HepG2 (cell line): ENCODE measurements at regions not wholly inside any gene's neighbourhood (a gene's known extent, or its start where the extent isn't known, plus 50 kb on each side); places are given as distances from the start of the nearest gene placed in this dataset.

Source experiments
- ATAC-seq: fragments of 200-7000 bp; cut with Tn5 transposase; 3 replicates; pipeline ENCODE4 v1.9.1; 2020; ENCODE audit warnings: mild to moderate bottlenecking, moderate library complexity
- BruUV-seq: library from RNA; stranded (reverse); fragments of 400-500 nt; replicated peaks from 2 replicates; lab custom pipeline; 2021; lab: Mats Ljungman, UMichigan
- CTCF ChIA-PET: fragments of 300-600 bp; formaldehyde crosslinking; extraction: SDS; loops from one replicate; lab custom pipeline; 2021; ENCODE audit warnings: low total read pairs, inconsistent platforms, low intra/inter-chr PET ratio; lab: Yijun Ruan, JAX
- POLR2A ChIA-PET: fragments of 350-600 bp; sonication (Branson Sonifier 250); formaldehyde crosslinking; loops from one replicate; lab custom pipeline; 2020; ENCODE audit warnings: antibody characterized with exemption, inconsistent platforms; lab: Yijun Ruan, JAX
- DNase-seq: peaks from one replicate; pipeline ENCODE4 v3.0.0-alpha.2; 2015; ENCODE audit warnings: low spot score
- FAIRE-seq: peaks from 3 replicates; lab custom pipeline; 2011; peaks lifted over from hg19 to GRCh38; lab: Jason Lieb, UNC
- H2AFZ ChIP-seq: one replicate; pipeline ENCODE4 v1.6.1; 2011; ENCODE audit warnings: low read length, inconsistent platforms
- H3K27ac ChIP-seq: fragments of 300-600 bp; 3 replicates; pipeline ENCODE4 v1.8.0; 2011; ENCODE audit warnings: mixed run types, mild to moderate bottlenecking, mixed read lengths, low read length, inconsistent platforms; ENCODE audit not compliant: insufficient read depth; ENCODE audit errors: extremely low read length
- H3K27me3 ChIP-seq, 2 experiments: fragments of 200-600 bp in 1 of 2; 2 replicates in 1 of 2; 3 replicates in 1 of 2; pipeline versions ENCODE4 v1.6.0 to v1.8.0; 2011; ENCODE audit warnings: low read length in 2 of 2, mild to moderate bottlenecking in 2 of 2, moderate library complexity in 2 of 2, inconsistent platforms in 1 of 2; ENCODE audit not compliant: insufficient read depth in 2 of 2, control insufficient read depth in 1 of 2
- H3K36me3 ChIP-seq, 2 experiments: fragments of 200-600 bp in 1 of 2; replicated peaks in 1 of 2; 2 replicates in 1 of 2; 3 replicates in 1 of 2; pipeline versions ENCODE4 v1.5.1 to v1.8.0; 2011; ENCODE audit warnings: low read length in 2 of 2, inconsistent platforms in 1 of 2; ENCODE audit not compliant: insufficient read depth in 2 of 2, control insufficient read depth in 1 of 2
- H3K4me1 ChIP-seq: 2 replicates; pipeline ENCODE4 v1.5.1; 2012; ENCODE audit warnings: low read length, inconsistent platforms; ENCODE audit not compliant: insufficient read depth
- H3K4me2 ChIP-seq: 2 replicates; pipeline ENCODE4 v1.6.0; 2011; ENCODE audit warnings: low read depth, low read length, inconsistent platforms
- H3K4me3 ChIP-seq, 3 experiments: fragments of 200-600 bp in 1 of 3; sonication (generic), shearing (Covaris generic) in 1 of 3; replicated peaks in 1 of 3; 2 replicates each; pipeline ENCODE4 v1.5.1; 2011 to 2016; ENCODE audit warnings: low read length in 3 of 3, inconsistent platforms in 2 of 3, low read depth in 2 of 3, mild to moderate bottlenecking in 2 of 3, control low read depth in 1 of 3, mixed read lengths in 1 of 3; ENCODE audit not compliant: insufficient read depth in 1 of 3
- H3K79me2 ChIP-seq: one replicate; pipeline ENCODE4 v1.6.1; 2011; ENCODE audit warnings: low read length, inconsistent platforms; ENCODE audit not compliant: insufficient read depth
- H3K9ac ChIP-seq: 2 replicates; pipeline ENCODE4 v1.6.0; 2011; ENCODE audit warnings: mild to moderate bottlenecking, low read depth, low read length, inconsistent platforms; ENCODE audit not compliant: insufficient read depth
- H3K9me3 ChIP-seq: 2 replicates; pipeline ENCODE4 v1.5.1; 2012; ENCODE audit warnings: mild to moderate bottlenecking, low read length
- H4K20me1 ChIP-seq: 2 replicates; pipeline ENCODE4 v1.6.0; 2011; ENCODE audit warnings: inconsistent platforms, mild to moderate bottlenecking, low read length, moderate library complexity; ENCODE audit not compliant: insufficient read depth
- CREM ChIP-seq, 2 experiments: sonication (generic) in 1 of 2; formaldehyde crosslinking in 1 of 2; IDR thresholded peaks; 2 replicates each; pipeline versions ENCODE4 v1.4.0 to v1.6.1; 2016 to 2020; ENCODE audit warnings: antibody characterized with exemption in 1 of 2, mild to moderate bottlenecking in 1 of 2, missing genetic modification reagents in 1 of 2
- FOSL1 ChIP-seq: sonication (generic); formaldehyde crosslinking; IDR thresholded peaks from 2 replicates; pipeline ENCODE4 v1.9.0; 2021; ENCODE audit warnings: missing genetic modification reagents, borderline replicate concordance
- FOXO1 ChIP-seq: sonication (generic); formaldehyde crosslinking; IDR thresholded peaks from 2 replicates; pipeline ENCODE4 v1.4.0; 2020; ENCODE audit warnings: missing genetic modification reagents
- HOXA9 ChIP-seq: sonication (generic); formaldehyde crosslinking; IDR thresholded peaks from 2 replicates; pipeline ENCODE4 v1.8.1; 2022; ENCODE audit warnings: missing genetic modification reagents, mild to moderate bottlenecking, moderate library complexity, borderline replicate concordance
- MTA1 ChIP-seq: sonication (generic); formaldehyde crosslinking; IDR thresholded peaks from 2 replicates; pipeline ENCODE4 v1.4.0; 2020; ENCODE audit warnings: missing genetic modification reagents, mild to moderate bottlenecking, borderline replicate concordance
- PRPF4 ChIP-seq: fragments of 200-400 bp; formaldehyde crosslinking; IDR thresholded peaks from 2 replicates; pipeline ENCODE4 v1.6.1; 2016; ENCODE audit warnings: low read length, low read depth; ENCODE audit not compliant: poor library complexity, severe bottlenecking
- ZBTB20 ChIP-seq: sonication (generic); formaldehyde crosslinking; IDR thresholded peaks from 2 replicates; pipeline ENCODE4 v1.8.1; 2023; ENCODE audit warnings: missing genetic modification reagents, low read depth, mild to moderate bottlenecking, borderline replicate concordance
- ZFY ChIP-seq: sonication (generic); formaldehyde crosslinking; IDR thresholded peaks from 2 replicates; pipeline ENCODE4 v1.4.0; 2020; ENCODE audit warnings: missing genetic modification reagents
- ZKSCAN5 ChIP-seq: sonication (generic); formaldehyde crosslinking; IDR thresholded peaks from 2 replicates; pipeline ENCODE4 v1.5.1; 2020; ENCODE audit warnings: mild to moderate bottlenecking, missing genetic modification reagents
- ZNF235 ChIP-seq: sonication (generic); formaldehyde crosslinking; IDR thresholded peaks from 2 replicates; pipeline ENCODE4 v1.8.1; 2023; ENCODE audit warnings: mild to moderate bottlenecking, missing genetic modification reagents, borderline replicate concordance
- ZNF775 ChIP-seq: sonication (generic); formaldehyde crosslinking; IDR thresholded peaks from 2 replicates; pipeline ENCODE4 v1.4.0; 2020; ENCODE audit warnings: missing genetic modification reagents, mild to moderate bottlenecking, moderate library complexity, borderline replicate concordance
- WGBS: methylation state at CpG from one replicate; pipeline ENCODE4 v1.1.6; 2017; ENCODE audit warnings: low lambda C conversion rate; 5-methylcytosine and 5-hydroxymethylcytosine counted together
- in situ Hi-C: cut with HindIII; loops from 2 replicates; pipeline ENCODE4 v1.10.0; 2017; ENCODE audit warnings: low pct_unique_long_range_greater_than_20kb; ENCODE audit not compliant: extremely low pct_ligation_motif_present
- intact Hi-C: fragments of 100-400 bp; cut with micrococcal nuclease; formaldehyde crosslinking; loops from one replicate; pipeline ENCODE4 v1.10.0; 2022; ENCODE audit not compliant: unreplicated experiment
- TF ChIP-seq, protein P1 (sequence below): sonication (generic); formaldehyde crosslinking; IDR thresholded peaks from 2 replicates; pipeline ENCODE4 v1.9.0; 2021; ENCODE audit warnings: missing genetic modification reagents, mild to moderate bottlenecking, borderline replicate concordance
- TF ChIP-seq, protein P2 (sequence below): IDR thresholded peaks from 2 replicates; pipeline ENCODE4 v1.6.1; 2018; ENCODE audit warnings: missing genetic modification reagents, mild to moderate bottlenecking, missing compliant biosample characterization

DNA sequence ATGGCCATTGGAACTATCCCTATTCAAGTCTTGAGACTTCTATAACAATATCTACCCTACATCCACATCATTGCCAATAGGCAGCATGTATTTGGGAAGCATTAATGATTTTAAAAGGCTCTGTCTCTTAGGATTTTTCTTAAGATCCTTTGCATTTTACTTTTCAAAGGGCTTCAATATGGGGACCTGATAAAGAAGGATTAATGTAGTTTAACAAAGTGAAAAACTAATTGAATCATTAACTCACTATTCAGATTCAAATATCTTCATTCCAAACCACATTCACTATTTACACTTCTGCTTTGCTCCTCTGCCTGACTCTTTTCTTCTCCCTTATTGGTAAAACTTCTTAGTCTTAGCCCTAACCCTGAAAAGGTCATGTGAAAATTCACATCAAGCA, 333.0 kb downstream of the EPHA7 start (continued):
- TF ChIP-seq ZNF775 (CRISPR knock-in tag) (no peak), FOXO1 (CRISPR knock-in tag) (no peak), ZNF235 (CRISPR knock-in tag) (no peak), CREM (IDR thresholded peaks at IDR 0.05) (no peak), CREM (CRISPR knock-in tag; IDR thresholded peaks at IDR 0.05) (no peak), ZKSCAN5 (no peak), HOXA9 (CRISPR knock-in tag) (no peak), ZFY (CRISPR knock-in tag) (no peak)
- TF ChIP-seq, protein P1, sequence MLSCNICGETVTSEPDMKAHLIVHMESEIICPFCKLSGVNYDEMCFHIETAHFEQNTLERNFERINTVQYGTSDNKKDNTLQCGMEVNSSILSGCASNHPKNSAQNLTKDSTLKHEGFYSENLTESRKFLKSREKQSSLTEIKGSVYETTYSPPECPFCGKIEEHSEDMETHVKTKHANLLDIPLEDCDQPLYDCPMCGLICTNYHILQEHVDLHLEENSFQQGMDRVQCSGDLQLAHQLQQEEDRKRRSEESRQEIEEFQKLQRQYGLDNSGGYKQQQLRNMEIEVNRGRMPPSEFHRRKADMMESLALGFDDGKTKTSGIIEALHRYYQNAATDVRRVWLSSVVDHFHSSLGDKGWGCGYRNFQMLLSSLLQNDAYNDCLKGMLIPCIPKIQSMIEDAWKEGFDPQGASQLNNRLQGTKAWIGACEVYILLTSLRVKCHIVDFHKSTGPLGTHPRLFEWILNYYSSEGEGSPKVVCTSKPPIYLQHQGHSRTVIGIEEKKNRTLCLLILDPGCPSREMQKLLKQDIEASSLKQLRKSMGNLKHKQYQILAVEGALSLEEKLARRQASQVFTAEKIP (CRISPR knock-in tag), result no peak

DNA sequence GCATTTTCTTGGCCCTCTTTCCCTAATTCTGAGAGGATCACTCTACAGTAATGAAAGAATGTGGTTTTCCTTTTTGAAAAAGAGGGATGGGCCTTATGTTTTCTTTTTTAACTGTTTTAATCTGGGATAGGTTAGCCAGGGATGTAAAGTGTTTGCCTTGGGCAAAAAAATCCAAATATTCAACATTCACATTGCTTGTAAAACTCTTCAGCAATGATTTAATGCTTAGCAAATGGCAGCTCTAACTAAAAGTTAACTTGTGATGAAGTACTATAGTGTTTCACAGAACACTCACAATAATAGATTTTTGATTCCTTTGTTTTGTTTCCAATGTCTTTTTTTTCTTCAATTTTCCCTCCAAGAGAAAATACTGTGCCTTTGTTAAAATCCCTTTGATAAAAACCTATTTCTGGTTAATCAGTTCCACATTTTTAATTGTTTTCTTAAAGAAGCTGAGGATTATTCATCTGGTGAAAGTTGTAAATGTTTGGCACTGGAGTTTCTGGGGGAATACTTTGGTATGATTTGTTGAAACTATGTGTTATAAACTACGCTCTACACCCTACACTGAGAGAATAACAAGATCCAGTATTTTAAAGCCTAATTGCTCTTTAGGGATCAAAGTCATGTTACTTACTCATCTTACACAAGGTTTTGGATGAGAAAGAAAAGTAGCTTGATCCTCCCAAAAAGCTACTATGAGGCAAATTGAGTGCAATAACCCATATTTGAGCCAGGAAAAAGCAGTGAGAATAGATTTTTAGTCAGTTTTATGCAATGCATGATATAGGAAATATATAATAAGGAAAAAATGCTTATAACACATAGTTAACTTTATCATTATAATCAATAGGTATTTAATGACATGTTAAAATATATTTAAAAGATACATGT, 335.8 kb downstream of the EPHA7 start:
- intact Hi-C loops (no loop called here), in situ Hi-C loops (no loop called here)
- no peak overlapping the region for H2AFZ ChIP-seq
- ChIA-PET CTCF (no interaction called here), POLR2A (no interaction called here)
- H4K20me1 ChIP-seq, result no peaks in the 10 kb centered on the region
- 12% methylated on average over 1 of the region's 1 CpG for WGBS
- no peak overlapping the region for H3K4me2 ChIP-seq
- FAIRE-seq (no peak), ATAC-seq (no peak), DNase-seq (no peak)
- H3K27ac ChIP-seq, result no peak overlapping the region
- H3K4me3 ChIP-seq, result no peak overlapping the region
- no TSS peak for BruUV-seq
- H3K79me2 ChIP-seq, result no peaks in the 10 kb centered on the region
- H3K9me3 ChIP-seq, result no peaks in the 10 kb centered on the region
- no peaks in the 10 kb centered on the region for H3K4me1 ChIP-seq
- H3K36me3 ChIP-seq, result no peaks in the 10 kb centered on the region
- no peak overlapping the region for H3K9ac ChIP-seq
- TF ChIP-seq ZBTB20 (CRISPR knock-in tag) (no peak), FOSL1 (CRISPR knock-in tag) (no peak), PRPF4 (no peak), MTA1 (CRISPR knock-in tag) (no peak)
- TF ChIP-seq, protein P2, sequence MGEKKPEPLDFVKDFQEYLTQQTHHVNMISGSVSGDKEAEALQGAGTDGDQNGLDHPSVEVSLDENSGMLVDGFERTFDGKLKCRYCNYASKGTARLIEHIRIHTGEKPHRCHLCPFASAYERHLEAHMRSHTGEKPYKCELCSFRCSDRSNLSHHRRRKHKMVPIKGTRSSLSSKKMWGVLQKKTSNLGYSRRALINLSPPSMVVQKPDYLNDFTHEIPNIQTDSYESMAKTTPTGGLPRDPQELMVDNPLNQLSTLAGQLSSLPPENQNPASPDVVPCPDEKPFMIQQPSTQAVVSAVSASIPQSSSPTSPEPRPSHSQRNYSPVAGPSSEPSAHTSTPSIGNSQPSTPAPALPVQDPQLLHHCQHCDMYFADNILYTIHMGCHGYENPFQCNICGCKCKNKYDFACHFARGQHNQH (CRISPR knock-in tag), result no peak
- H3K27me3 ChIP-seq, result no peaks in the 10 kb centered on the region
